Ecto neural progenitor cell (in vitro differentiated cells): ENCODE measurements at regions not wholly inside any gene's neighbourhood (a gene's known extent, or its start where the extent isn't known, plus 50 kb on each side); places are given as distances from the start of the nearest gene placed in this dataset.

Experiments
- DNase-seq: peaks from one replicate; pipeline ENCODE4 v3.0.0-alpha.2; 2018; ENCODE audit warnings: low spot score

DNA sequence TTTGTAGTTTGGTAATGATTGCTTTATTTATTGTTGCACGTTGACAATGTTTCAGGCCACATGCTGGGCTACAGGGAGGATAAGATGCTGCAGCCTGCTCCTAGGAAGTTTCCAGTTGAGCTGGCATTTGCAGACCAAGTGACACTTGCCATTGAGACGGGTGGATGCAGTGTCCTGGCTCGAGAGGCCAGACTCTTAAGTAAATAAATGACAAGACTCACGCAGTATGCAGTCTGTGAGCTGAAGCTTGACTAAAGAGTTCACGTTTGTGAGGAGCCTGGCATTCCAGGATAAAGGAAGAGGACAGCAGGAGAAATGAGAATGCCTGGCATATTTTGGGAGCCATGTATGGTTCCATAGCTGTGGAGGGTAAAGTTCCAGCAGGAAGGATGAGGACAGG lies 105.8 kb downstream of the BAMBI start:
- DNase-seq, result no peak

DNA sequence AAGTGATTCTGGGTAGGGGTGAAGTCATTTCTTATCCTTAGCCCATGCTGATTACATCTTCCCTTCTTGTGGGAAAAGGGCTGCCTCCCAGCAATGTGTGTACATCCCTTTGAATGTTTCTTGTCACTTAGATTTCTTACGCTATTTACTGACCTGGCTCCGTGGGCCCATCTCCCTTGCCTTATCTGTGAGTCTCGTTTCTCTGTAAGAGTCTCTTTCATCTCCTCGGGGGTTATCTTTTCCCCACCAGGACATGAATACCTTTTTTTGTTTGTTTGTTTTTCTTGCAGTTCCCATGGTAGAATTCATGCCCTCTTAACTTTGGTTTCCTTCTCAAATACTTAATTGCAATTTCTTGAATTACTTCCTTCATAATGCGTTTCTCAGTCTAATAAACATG lies 107.7 kb downstream of the BAMBI start:
- no peak for DNase-seq

DNA sequence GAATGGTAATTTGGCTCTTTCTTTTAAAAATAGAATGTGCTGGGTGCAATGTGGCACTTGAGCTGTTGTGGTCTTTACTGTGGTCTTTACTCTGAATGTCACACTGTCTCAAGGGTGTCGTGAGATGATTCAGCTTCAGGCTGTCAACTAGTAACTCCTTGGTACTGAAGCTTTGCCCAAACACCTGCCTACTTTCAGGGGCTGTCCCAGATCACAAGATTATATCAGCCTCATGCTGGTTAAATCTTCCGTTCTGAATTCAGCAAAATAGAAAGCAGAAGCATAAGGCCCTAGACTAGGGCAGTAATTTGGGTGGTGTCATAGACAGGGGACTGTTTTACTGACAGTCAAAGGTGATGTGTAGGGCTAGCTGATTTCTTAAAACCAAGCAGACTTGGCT lies 110.9 kb downstream of the BAMBI start:
- DNase-seq, result no peak

DNA sequence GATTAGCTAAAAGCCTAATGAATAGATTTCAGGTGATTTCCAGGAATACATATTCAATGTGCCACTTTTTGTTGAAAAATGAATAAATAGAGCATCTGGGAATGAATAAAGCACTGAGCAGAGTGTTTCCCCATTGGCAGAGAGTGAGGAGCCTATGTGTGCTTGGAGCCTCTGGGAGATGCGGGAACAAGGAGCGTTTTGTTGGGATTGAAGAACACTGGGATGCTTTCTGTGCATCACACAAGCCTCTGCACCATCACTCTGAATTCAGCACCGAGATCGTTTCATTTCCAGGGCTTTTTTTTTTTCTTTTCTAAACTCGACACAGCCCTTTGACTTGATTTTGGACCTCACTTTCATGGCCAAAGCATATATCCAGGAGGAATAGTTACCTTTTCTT lies 111.4 kb downstream of the BAMBI start:
- no peak for DNase-seq

DNA sequence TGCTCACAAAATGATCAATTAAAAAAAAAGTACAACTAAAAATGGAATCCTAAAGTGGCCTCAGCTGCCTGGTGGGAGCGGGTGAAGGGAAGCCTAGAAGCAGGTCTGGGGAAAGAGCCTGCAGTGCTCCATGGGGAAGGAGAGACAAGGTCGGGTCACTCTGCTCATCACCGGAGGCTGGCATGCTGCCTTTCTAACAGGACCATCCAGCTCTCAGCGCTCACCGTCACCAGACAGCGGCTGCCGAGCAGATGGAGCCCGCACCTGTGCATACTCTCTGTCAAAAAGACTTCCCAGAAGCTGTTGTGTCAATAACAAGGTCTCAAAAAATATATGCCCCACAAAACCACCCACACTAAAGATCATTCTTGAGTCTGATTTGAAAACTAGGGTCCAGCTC lies 112.8 kb downstream of the BAMBI start:
- no peak for DNase-seq

DNA sequence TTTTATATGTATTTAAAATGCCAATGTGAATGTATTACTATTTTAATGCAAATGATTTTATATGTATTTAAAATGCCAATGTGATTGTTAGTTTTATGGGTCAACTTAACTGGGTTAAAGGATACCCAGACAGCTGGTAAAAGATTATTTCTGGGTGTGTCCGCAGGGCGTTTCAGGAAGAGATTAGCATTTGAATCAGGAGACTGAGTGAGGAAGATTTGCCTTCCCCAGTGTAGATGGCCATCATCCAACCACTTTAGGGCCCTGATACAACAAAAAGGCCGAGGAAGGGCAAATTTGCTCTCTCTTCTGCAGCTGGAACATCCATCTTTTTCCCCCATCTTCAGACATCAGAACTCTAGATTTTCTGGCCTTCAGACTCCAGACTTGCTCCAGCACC lies 116.2 kb downstream of the BAMBI start:
- no peak for DNase-seq

DNA sequence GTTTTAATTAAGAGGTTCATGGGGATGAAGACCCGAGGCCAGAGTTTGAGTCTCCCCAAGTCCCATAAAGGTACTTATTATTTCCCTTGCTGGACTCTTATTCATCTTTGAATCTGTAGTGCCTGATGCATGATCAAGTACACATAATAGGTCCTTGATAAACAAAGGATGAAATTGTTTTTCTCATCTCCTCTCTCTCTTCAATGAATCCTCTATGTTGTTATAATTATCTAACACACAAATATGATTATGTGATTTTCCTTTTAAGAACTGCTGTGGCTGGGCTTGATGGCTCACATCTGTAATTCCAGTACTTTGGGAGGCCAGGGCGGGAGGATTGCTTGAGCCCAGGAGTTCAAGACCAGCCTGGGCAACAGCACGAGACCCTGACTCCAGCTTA lies 117.7 kb downstream of the BAMBI start:
- DNase-seq, result no peak

DNA sequence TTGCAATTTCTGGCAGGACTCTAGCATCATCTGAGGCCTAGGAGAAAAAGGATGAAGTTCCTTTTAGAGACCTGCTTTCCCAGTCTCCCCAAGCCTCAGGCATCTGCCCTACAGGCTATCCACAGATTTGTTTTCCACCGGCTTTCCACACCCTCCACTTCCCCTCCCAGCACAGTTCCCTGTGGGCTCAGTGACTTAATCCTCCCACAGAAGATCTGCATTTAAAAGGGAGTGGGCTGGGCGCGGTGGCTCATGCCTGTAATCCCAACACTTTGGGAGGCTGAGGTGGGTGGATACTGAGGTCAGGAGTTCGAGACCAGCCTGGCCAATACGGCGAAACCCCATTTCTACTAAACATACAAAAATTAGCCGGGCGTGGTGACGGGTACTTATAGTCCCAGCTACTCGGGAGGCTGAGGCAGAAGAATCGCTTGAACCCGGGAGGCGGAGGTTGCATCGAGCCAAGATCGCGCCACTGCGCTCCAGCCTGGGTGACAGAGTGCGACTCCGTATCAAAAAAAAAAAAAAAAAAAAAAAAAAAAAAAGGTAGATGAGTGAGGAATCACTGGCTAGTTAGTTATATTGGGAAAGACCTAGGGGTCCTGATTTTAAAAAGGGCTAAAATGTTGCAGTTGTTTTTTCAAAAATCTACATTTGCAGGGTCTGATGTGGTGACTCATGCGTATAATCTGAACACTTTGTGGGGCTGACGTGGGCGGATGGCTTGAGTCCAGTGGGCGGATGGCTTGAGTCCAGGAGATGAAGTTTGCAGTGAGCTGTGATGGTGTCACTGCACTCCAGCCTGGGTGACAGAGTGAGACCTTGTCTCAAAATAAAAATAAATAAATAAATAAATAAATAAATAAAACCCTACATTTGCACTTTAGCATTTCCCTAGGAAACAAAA lies 119.5 kb downstream of the BAMBI start:
- no peak for DNase-seq

DNA sequence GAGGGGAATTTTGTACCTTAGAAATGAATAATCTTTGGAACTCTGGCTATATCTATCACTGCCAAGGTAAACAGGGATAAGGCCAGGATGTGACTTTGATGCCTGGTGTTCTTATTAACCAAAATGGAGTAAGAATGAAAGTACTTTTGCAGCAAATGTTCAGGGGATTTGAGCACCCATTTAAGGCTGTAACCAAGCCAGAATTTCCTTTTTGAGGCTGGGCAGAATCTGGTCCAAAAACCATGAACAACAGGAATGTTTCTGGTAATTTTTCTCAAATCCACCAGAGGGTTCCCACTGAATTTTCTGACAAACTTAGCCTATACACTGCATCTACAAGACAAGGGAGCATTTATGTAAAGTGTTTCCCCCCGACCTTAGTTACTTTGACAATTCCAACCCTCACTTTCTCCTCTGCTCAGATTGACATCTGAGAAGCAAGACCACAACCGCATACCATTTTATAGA lies 120.6 kb downstream of the BAMBI start:
- no peak for DNase-seq

DNA sequence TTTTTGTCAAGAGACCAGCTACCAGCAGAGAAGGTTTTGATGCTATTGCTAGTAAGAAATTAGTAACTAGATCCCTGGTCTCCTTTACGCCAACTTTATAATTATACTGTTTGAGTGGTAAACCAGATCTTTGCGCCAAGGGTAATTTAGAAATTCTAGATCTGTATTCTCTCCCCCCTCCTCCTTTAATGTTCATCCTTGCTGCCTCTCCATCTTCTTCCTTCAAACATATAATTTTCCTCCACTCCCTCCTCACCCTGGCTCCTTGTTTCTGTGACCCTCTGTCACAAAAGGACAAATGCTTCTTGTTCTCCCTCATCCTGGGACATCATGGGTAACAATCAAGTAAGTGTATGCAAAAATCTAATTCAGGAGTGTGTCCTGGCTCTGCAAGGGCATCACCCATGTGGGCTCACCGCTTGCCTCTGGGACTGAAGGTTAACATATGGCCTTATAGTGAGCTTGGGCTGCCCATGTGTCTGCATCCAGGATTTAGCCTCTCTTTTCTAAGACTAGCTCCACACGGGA lies 121.2 kb downstream of the BAMBI start:
- no peak for DNase-seq

DNA sequence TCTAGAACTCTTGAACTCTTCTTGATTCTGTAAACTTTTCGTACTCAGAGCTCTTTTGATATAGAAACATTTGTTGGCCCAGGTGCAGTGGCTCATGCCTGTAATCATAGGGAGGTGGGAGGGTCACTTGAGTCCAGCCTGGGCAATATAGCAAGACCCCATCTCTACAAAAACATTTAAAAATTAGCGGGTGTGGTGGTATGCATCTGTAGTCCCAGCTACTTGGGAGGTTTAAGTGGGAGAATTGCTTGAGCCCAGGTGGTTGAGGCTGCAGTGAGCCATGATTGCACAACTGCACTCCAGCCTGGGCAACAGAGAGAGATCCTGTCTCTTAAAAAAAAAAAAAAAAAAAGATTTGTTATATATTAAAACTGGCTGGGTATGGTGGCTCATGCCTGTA lies 121.6 kb downstream of the BAMBI start:
- DNase-seq, result no peak

DNA sequence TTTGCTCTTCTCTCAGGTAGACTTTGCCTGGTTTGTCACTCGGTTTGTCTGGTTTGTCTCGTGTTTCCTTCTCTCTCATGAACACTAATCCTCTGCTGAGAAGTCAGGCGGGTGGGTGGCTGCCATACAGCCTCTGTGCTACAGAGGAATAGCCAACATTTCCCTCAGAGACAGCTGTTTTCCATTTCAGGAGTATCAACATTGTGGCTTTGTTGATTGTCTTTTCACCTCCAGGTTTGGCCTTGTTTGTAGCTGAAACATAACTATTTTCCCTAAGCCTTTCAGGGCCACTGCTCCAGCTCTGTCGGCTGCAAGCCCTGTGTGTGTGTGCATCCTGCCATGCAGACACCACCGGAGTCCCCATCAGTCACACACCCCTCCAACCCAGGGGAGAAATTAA lies 122.8 kb downstream of the BAMBI start:
- no peak for DNase-seq

DNA sequence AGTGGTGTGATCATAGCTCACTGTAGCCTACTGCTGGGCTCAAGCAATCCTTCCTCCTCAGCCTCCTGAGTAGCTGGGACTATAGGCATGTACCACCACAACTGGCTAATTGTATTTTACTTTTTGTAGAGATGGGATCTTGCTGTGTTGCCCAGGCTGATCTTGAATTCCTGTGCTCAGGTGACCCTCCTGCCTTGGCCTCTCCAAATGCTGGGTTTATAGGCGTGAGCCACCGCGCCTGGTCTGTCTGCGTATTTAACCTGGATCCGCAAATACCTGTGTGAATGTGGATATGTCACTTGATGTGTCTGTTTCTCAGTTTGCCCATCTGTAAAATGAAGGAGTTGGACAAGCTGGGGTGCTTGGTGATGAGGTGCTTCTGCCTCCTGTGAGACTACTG lies 123.9 kb downstream of the BAMBI start:
- DNase-seq, result no peak

DNA sequence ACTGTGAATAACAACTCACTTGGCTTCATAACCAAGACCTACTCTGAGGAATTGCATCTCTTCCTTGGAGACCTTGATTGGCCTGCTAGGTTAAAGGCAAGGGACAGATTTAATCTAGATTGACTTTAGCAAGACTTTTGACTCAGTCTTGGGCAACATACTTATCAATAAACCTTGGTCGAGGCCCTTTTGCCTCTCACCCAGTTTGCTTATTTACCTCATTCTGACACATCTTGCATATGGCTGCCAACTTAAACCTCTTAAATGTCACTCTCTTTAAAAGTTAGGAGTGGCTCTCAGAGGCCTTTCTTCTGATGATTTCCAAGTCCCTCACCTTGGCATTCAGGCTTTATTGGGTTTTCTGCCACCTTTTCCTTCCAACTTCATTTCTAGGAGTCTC lies 124.5 kb downstream of the BAMBI start:
- DNase-seq, result no peak

DNA sequence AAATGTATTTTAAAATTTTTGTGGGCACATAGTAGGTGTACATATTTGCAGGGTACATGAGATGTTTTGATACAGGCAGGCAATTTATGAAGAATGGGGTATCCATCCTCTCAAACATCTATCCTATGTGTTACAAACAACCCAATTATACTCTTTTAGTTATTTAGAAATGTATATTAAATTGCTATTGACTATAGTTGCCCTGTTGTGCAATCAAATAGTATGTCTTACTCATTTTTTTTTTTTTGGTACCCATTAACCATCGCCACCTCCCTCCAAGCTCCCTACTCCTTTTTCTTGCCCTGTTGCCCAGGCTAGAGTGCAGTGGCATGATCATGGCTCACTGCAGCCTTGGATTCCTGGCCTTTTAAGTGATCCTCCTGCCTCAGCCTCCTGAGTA lies 128.1 kb downstream of the BAMBI start:
- no peak for DNase-seq

DNA sequence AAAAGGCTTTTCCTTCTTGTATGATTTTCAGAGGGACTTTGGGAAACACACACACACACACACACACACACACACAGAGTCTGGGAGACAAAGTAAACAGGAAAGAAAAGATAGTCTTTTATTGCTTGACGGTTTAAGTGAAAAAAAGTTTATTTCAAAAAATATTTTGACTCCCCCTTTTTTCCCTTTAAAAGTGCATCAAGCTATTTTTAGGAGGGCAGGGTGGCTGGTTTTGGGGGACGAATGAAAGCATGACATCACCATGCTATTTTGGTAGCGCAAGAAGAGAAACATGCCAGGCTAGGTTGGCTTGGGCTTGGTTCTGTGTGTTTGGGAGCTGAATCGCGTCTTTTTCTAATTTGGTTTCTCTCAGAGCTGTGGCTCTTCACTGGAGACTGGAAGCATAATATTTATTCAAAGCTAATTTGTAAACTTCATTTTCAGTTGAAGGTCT lies 129.2 kb downstream of the BAMBI start:
- DNase-seq, result no peak

DNA sequence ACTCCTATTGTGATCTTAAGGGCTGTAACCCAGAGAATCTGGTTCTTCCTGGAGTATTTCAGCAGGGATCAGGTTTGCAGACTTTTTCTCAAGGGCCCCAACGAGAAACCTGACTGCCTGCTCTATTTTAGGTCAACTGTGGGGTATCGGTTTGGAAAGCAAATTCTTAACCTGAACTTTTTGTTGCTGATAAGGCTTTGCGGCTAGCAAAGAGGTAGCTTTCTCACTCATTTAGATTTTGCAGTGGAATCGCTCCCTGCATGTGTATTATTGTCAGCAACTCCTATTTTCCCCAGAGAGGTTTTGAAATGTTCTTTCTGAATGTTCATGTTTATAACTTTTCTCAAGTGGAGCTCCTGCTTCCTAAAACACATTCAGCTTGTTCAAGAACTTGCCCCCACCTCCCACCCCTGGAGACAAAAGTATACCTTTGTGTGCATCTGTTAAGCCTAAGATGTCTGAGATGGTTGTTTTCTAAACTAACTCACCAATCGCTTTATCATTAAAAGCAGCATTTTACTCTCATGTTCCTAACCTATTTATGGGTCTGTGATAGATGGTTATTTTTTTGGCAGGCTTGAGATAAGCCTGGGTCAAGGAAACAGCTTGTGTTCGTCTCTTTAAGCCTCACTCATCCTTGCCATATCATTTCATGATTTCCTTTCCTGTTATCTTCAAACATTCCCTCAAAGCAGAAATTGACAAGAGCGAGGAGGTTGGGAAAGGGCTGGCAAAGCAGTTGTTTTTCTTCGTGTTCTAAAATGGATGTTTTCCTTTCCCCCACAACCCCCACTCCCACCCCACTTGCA lies 129.8 kb downstream of the BAMBI start:
- no peak for DNase-seq

DNA sequence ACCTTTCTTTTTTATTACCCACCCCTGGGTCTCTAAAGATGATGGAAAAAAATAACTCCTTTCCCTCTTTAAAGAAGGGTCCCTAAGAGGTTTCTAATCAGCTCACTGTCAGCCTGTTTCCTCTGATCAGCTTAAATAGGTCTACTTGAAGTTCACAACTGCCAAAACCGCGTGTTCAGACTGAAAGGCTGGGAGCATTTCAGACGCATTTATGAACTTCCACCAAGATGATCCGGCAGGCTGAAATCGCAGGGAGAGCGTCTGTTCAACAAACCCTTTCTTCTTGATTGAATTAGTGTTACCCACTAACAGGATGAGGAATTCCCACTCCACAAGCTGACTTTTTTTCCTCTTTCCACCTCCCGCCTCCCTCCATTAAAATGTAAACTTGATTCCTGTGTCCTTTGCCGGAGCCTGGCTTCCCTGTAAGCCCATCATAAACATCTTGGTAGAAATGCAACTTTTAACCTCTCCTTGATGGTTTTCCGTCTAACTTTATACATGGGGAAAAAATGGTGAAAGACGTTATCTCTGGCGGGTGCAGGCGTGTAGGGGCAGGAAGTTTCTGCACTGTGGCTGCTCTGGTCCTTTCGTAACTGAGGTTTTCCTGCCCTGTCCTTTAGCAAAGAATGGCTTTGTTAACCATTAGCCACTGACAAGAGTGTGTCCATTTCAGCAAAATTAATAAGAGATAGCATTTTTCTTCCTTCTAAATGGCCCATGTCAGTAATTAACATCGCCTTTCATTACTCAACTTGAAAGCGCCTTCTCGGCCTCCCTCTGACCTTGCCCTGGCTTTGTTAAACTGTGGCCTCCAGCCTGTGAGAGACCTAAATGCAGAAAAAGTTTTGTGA lies 130.7 kb downstream of the BAMBI start:
- no peak for DNase-seq

DNA sequence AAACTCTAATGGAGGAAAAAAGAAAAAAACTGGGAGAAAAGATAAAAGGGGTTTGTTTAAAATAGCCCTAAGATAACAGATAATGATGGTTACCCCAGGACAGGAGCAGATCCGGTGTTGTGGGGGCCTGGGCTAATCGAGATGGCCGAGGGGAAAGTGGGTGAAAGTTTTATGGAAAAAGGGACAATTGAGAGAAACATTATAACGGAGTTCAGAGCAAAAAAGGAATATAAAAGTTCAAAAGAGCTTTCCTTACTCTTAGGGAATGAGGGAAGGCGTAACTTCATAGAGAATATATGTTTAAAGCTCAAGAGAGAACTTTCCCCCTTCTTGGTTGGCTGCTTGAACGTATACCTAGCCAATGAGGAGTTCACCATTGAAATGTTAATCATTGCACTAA lies 131.4 kb downstream of the BAMBI start:
- DNase-seq, result no peak

DNA sequence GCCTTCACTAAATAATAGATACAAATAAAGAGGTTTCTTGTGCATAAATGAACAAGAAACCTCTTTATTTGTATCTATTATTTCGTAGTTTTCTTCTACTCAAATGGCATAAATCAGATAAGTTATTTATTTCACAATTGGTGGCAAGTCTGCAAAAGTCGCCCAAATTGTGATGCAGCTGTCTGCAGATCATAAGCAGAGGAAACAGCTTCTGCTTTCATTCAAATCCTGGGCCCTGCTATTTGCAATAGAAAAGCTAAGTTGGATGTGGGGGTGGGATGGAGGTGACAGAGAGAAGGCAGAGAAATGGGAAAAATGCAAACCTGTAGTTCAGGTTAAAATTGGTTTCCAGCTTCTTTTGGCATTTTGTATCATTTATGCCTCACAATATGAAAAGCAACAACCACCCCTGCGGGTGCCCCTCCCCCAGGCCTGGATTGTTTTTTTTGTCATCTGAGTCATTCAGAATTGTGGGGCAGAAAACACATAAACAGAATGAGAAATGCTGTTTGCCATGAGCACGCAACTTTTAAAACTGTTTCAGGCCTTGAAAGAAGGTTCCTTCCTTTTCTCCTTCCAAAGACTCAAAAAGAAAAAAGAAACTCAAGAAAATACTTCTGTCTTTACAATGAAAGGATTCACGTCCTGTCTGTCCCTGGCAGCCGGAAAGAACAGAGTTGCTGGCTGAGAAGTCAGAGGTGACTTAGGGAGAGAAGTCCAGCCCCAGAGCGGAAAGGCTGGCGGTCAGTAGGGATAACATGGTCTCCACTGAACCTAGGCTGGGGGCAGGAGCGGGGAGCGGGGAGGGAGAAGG lies 132.9 kb downstream of the BAMBI start:
- no peak for DNase-seq
